HFFc6 (cell line): ENCODE measurements at regions not wholly inside any gene's neighbourhood (a gene's known extent, or its start where the extent isn't known, plus 50 kb on each side); places are given as distances from the start of the nearest gene placed in this dataset.

Experiments used
- DNase-seq: peaks from one replicate; pipeline ENCODE4 v3.0.0-alpha.2; 2018
- H3K27ac Mint-ChIP-seq: 2 replicates; pipeline ENCODE4 v1.8.0; 2020; ENCODE audit warnings: mild to moderate bottlenecking, mixed read lengths
- H3K27me3 Mint-ChIP-seq: 2 replicates; pipeline ENCODE4 v1.8.0; 2021; ENCODE audit warnings: mild to moderate bottlenecking, moderate library complexity, mixed read lengths; ENCODE audit not compliant: insufficient read depth
- H3K36me3 Mint-ChIP-seq: 2 replicates; pipeline ENCODE4 v1.8.0; 2021; ENCODE audit warnings: low read depth, mixed read lengths
- H3K4me1 Mint-ChIP-seq: 2 replicates; pipeline ENCODE4 v1.8.0; 2020; ENCODE audit warnings: low read depth, mixed read lengths
- H3K4me3 Mint-ChIP-seq: 2 replicates; pipeline ENCODE4 v1.8.0; 2020; ENCODE audit warnings: mild to moderate bottlenecking, moderate library complexity, mixed read lengths
- H3K9me3 Mint-ChIP-seq: 2 replicates; pipeline ENCODE4 v1.8.0; 2020; ENCODE audit warnings: mild to moderate bottlenecking, mixed read lengths
- TF ChIP-seq, protein P1 (sequence below): fragments of 200-600 bp; sonication (generic); IDR thresholded peaks from 2 replicates; pipeline ENCODE4 v1.5.0; 2021; ENCODE audit warnings: antibody characterized with exemption, mild to moderate bottlenecking

DNA sequence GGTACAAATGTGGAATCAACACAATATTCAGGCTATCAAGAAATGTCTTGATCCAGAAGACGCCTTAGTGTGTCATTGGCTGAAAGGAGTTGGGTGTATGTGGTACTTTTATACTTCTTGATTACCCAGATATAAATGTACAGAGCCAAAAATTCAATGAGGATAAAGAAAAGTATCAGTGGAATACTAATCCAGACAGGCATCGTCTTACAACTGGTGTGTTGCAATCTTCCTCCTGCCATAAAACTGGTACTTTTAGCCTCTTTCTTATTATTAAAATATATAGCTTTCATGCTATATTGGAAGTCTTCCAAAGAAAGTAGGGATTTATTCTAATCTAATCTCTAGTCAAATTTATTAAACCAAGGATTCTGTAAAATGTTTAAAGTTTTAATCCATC, 388.6 kb upstream of the MIR17HG start:
- H3K36me3 Mint-ChIP-seq, result no peaks in the 10 kb centered on the region
- no peak for DNase-seq

DNA sequence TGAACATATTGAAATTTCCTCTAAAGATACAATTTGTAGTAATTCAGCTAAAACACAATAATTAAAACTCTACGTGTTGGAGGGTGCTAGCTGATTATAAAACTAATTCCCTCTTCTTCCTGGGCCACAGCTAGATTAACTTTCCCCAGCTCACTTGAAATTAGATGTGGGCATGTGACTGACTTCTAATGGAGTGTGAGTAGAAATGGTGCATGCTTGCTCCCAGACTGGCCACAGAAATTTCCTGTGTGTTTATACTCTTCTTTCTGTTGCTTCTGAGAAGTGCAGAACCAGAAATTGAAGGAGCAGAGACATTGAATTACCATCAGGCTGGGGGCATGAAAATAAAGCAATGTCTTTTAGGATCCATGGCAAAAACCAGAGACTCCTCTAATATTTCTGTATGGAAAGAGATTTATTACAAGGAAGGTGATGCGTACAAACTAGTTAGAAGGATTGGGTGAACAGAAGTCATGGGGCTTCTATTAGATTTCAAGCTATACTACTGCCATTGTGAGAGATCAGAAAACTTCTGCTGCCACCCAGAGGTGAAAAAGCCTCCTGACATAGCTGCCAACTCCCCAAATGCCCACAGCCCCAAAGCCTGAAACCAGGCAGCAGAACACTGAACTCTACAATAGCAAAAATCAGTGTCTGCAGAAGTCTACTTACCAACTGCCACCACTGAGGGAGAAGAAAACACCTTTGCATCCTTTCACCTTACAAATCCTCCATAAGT, 379.2 kb upstream of the MIR17HG start:
- Mint-ChIP-seq H3K36me3 (no peaks in the 10 kb centered on the region), H3K27me3 (no peaks in the 10 kb centered on the region), H3K9me3 (peaks cover 28% of the 10 kb centered on the region), H3K4me1 (no peaks in the 10 kb centered on the region), H3K27ac (no peak overlapping the region), H3K4me3 (no peak overlapping the region)
- TF ChIP-seq, protein P1, sequence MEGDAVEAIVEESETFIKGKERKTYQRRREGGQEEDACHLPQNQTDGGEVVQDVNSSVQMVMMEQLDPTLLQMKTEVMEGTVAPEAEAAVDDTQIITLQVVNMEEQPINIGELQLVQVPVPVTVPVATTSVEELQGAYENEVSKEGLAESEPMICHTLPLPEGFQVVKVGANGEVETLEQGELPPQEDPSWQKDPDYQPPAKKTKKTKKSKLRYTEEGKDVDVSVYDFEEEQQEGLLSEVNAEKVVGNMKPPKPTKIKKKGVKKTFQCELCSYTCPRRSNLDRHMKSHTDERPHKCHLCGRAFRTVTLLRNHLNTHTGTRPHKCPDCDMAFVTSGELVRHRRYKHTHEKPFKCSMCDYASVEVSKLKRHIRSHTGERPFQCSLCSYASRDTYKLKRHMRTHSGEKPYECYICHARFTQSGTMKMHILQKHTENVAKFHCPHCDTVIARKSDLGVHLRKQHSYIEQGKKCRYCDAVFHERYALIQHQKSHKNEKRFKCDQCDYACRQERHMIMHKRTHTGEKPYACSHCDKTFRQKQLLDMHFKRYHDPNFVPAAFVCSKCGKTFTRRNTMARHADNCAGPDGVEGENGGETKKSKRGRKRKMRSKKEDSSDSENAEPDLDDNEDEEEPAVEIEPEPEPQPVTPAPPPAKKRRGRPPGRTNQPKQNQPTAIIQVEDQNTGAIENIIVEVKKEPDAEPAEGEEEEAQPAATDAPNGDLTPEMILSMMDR, result no peak; the same call in 1 of the 2 replicates
- no peak for DNase-seq

More for the DNA sequence above, 388.6 kb upstream of the MIR17HG start:
- Mint-ChIP-seq H3K9me3 (peaks cover 15% of the 10 kb centered on the region), H3K27ac (no peak overlapping the region), H3K27me3 (no peaks in the 10 kb centered on the region), H3K4me3 (no peak overlapping the region), H3K4me1 (no peaks in the 10 kb centered on the region)
- TF ChIP-seq, protein P1, result no peak

DNA sequence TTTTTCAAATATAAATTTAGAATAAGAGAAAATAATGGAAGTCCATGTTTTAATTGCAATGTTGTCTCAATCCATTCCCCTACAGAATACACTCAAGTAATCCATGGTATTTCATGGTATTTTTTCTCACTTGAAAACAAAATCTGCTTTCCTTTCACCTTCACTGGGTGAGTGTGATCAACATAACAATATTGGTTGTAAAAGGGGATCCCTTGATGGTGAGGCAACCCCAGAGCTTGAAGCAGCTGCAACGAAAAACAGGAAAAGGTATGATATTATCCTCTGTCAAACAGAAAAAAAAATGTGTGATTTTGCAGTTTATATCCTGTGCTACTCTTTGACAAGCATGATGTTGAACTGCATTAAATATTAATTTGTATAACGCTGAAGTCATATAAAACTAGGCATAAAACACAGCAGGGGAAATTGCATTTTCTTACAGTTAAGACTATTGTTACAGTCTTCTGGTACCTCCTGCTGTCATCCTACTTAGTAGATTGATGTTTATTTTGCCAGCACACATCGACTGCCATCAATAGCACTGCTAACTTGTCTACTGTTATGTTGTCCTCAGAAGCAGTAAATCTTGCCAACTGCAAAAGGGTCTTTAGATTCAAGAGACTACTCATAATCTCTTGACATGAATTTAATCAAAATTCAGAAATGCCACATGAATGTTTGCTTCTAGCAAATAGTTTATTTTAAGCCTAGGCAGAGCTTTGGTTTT, 373.1 kb upstream of the MIR17HG start:
- Mint-ChIP-seq H3K9me3 (peaks cover 36% of the 10 kb centered on the region), H3K4me1 (no peaks in the 10 kb centered on the region), H3K27ac (no peak overlapping the region), H3K36me3 (no peaks in the 10 kb centered on the region), H3K27me3 (no peaks in the 10 kb centered on the region), H3K4me3 (no peak overlapping the region)
- DNase-seq, result no peak
- TF ChIP-seq, protein P1, result no peak

DNA sequence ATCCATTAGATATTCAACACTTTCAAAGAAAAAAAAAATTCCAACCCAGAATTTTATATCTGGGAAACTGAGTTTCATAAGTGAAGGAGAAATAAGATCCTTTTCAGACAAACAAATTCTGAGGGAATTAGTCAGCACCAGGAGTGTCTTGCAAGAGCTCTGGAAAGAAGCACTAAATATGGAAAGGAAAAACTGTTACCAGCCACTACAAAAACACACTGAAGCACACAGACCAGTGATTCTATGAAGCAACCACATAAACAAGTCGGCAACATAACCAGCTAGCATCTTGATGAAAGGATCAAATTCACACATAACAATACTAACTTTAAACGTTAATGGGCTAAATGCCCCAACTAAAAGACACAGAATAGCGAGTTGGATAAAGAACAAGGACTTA, 368.4 kb upstream of the MIR17HG start:
- H3K4me1 Mint-ChIP-seq, result no peaks in the 10 kb centered on the region
- no peak for DNase-seq
- TF ChIP-seq, protein P1, result no peak
- no peak overlapping the region for H3K4me3 Mint-ChIP-seq
- H3K9me3 Mint-ChIP-seq, result peaks cover 62% of the 10 kb centered on the region
- peaks cover 2% of the 10 kb centered on the region; the same call in 1 of the 2 replicates for H3K27me3 Mint-ChIP-seq
- no peaks in the 10 kb centered on the region for H3K36me3 Mint-ChIP-seq
- H3K27ac Mint-ChIP-seq, result no peak overlapping the region

DNA sequence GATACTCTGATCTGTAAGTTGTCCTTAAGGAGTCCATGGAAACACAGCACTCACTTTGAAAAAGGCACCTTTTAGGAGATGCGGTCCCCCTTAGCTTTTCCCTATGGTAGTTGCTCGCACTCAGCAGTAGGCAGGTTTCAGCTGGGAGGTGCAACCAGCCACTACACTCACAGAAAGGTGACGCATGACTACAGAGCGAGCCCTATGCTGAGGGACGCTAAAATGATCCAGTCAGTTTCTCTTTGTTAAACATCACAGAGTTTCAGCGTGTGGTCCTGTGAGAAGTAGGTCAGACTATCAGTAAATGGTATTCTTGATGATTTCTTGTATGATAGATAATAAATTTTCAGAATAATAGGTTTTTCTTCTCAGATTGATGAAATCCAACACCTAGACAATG, 362.7 kb upstream of the MIR17HG start:
- Mint-ChIP-seq H3K4me3 (no peak overlapping the region), H3K36me3 (no peaks in the 10 kb centered on the region), H3K27ac (no peak overlapping the region), H3K4me1 (no peaks in the 10 kb centered on the region), H3K9me3 (peaks cover 31% of the 10 kb centered on the region), H3K27me3 (peaks cover 2% of the 10 kb centered on the region; the same call in 1 of the 2 replicates)
- TF ChIP-seq, protein P1, result no peak
- no peak for DNase-seq
